NOMO-1 treated with DMSO at 0.1 percent for 48 hours (cell line): ENCODE measurements at regions not wholly inside any gene's neighbourhood (a gene's known extent, or its start where the extent isn't known, plus 50 kb on each side); places are given as distances from the start of the nearest gene placed in this dataset.
A peak's percentile ranks its signal among the peaks of the same experiment; 100 is the strongest.

Experiments used
- DNase-seq: peaks from one replicate; lab custom pipeline; 2025; ENCODE audit not compliant: unreplicated experiment; lab: John Stamatoyannopoulos, UW

GRCh38 chr2:236863729-236864126, 222.0 kb upstream of the COPS8 start:
- no peak for DNase-seq

- no peak for DNase-seq
Measured at GRCh38 chr2:236865052-236865451, 220.6 kb upstream of the COPS8 start.

GRCh38 chr2:236866542-236867340, 218.9 kb upstream of the COPS8 start:
- DNase-seq: peak; percentile 80

GRCh38 chr2:236867441-236868260, 218.0 kb upstream of the COPS8 start:
- DNase-seq: no peak

- DNase-seq: no peak
Measured at GRCh38 chr2:236870370-236870769, 215.3 kb upstream of the COPS8 start.

GRCh38 chr2:236871500-236872001, 214.1 kb upstream of the COPS8 start:
- DNase-seq: peak; percentile 99

- DNase-seq: no peak
Measured at GRCh38 chr2:236872015-236872414, 213.7 kb upstream of the COPS8 start.

- DNase-seq: no peak
Measured at GRCh38 chr2:236872981-236873380, 212.7 kb upstream of the COPS8 start.

GRCh38 chr2:236873636-236874035, 212.1 kb upstream of the COPS8 start:
- no peak for DNase-seq

- DNase-seq: no peak
Measured at GRCh38 chr2:236874866-236875481, 210.7 kb upstream of the COPS8 start.

- no peak for DNase-seq
Measured at GRCh38 chr2:236875906-236876505, 209.7 kb upstream of the COPS8 start.

GRCh38 chr2:236876642-236877041, 209.0 kb upstream of the COPS8 start:
- no peak for DNase-seq

GRCh38 chr2:236877972-236878371, 207.7 kb upstream of the COPS8 start:
- DNase-seq: no peak

- no peak for DNase-seq
Measured at GRCh38 chr2:236879416-236879963, 206.2 kb upstream of the COPS8 start.

GRCh38 chr2:236882074-236882473, 203.6 kb upstream of the COPS8 start:
- DNase-seq: no peak

- no peak for DNase-seq
Measured at GRCh38 chr2:236882930-236883329, 202.8 kb upstream of the COPS8 start.

- peak; percentile 38 for DNase-seq
Measured at GRCh38 chr2:236883819-236884218, 201.9 kb upstream of the COPS8 start.

GRCh38 chr2:236884569-236885175, 201.0 kb upstream of the COPS8 start:
- no peak for DNase-seq

GRCh38 chr2:236886456-236886855, 199.2 kb upstream of the COPS8 start:
- no peak for DNase-seq

GRCh38 chr2:236887531-236887930, 198.2 kb upstream of the COPS8 start:
- no peak for DNase-seq
